ENCODE measurements at regions not wholly inside any gene's neighbourhood (a gene's known extent, or its start where the extent isn't known, plus 50 kb on each side); places are given as distances from the start of the nearest gene placed in this dataset.

DNA sequence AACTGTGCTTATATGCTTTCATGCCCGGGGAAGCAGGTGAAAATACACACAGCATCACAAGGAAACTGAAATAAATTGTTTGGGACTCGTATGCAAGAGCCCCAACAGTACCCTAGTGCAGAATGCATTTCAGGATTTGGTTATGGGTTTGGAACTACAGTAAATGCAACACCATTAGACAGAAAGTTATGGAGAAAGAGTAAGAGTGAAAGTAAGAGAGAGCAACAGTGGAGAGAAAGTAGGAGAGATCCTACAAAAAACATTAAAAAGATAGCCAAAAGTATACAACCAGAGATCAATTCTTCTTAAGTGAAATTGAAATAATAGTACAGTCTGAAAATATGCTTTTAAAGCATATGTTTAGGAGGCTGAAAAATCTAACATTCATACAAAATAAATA lies 231.1 kb downstream of the TFEC start:
- no peak for TF ChIP-seq RAD21 (IDR thresholded peaks at IDR 0.05; ENCODE audit: insufficient read depth, low read depth, low read length)
- TF ChIP-seq CTCF (IDR thresholded peaks at IDR 0.05 in 2 of 3, conservative IDR thresholded peaks at IDR 0.05 in 1 of 3; ENCODE audit: control insufficient read depth in 2 of 3, extremely low read depth in 1 of 3, insufficient read depth in 1 of 3, low read depth in 3 of 3, low read length in 3 of 3): no peak
- no peak for TF ChIP-seq SMC3 (IDR thresholded peaks at IDR 0.05; ENCODE audit: borderline replicate concordance, low read length)
- no peak for TF ChIP-seq REST (IDR thresholded peaks at IDR 0.05; ENCODE audit: low read depth, low read length)
